GM18520 (cell line): ENCODE measurements at regions not wholly inside any gene's neighbourhood (a gene's known extent, or its start where the extent isn't known, plus 50 kb on each side); places are given as distances from the start of the nearest gene placed in this dataset.

Source experiments
- ATAC-seq: cut with Tn5 transposase; IDR thresholded peaks from one replicate; pipeline ENCODE4 v1.9.1; 2021; ENCODE audit not compliant: unreplicated experiment

DNA sequence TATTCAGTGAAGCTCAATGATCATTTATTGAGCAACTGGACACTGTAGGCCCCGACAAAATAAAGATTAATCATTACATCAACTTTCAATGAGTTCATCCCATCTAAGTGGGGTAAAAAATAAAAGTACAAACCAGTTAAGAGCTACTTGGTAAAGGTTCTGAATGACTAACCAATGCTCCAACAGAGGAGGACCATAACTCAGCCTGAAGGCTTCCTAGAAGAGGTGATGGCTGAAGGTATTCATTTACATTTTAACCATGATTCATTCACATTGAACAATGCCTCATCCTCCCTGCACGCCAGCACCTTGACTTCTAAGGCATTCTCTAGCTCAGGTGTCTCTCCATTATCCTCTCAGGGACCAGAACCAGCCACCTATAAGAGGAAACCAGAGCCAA, 201.4 kb downstream of the ZNF462 start:
- no peak for ATAC-seq

DNA sequence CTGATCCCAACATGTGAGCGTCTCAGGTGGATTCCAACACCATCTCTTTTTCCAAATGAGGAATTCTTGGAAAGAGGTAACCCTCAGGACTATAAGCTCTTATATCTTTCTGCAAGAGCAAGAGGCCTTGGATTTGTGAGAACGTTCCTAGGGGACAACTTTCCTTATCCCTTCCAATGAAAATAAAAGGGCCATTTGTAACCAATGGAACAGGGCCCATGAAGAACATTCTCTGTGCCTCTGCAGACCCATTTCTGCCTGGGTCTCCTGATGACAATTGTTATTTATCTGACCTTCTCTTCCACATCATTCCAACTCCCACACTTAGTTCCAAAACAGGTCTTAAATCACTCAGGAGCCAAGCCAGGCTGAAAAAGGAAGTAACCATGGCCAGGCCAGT, 202.6 kb downstream of the ZNF462 start:
- ATAC-seq = no peak

- ATAC-seq = no peak
Measured at GRCh38 chr9:107067739-107068416, 204.9 kb downstream of the ZNF462 start.

DNA sequence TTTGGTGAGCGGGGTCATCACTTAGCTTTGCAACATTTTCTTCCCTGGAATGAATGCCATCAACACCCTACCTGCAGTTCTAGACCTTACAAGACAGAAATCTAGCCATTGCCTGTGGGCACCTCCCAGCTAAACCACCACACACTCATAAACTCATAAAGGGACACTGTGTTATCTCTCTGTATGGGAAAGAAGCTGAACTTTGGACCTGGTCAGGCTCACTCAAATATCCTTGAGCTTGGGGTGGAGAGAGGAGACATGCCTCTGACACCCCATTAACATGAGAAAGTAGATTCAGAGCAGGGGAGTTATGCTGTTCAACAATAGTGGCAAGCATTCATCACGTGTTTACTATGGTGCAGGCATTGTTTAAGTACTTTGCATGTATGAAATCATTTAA, 205.6 kb downstream of the ZNF462 start:
- ATAC-seq = no peak

- ATAC-seq = no peak
Measured at GRCh38 chr9:107070586-107070985, 207.6 kb downstream of the ZNF462 start.

GRCh38 chr9:107078061-107078460, 205.0 kb upstream of the RAD23B start:
- ATAC-seq = no peak

DNA sequence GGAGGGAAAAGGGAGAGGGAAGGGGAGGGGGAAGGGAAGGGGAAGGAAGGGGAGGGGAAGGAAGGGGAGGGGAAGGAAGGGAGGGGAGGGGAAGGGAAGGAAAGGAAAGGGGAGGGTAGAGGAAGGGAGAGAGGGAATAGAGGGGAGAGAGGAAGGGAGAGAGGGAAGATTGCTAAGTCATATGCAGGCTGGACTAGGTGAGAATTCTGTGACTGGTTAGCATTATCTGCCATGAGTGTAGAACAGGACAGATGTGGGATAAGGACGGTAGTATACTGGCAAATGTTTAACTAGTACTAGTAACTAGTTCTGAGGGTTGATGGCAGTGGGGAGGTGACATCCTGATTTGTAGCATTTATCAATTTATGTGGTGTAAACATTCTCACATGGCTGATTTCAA, 203.5 kb upstream of the RAD23B start:
- ATAC-seq = no peak

GRCh38 chr9:107080130-107080529, 202.9 kb upstream of the RAD23B start:
- ATAC-seq = no peak

GRCh38 chr9:107086460-107086859, 196.6 kb upstream of the RAD23B start:
- ATAC-seq = no peak

- no peak for ATAC-seq
Measured at GRCh38 chr9:107087222-107087621, 195.9 kb upstream of the RAD23B start.

DNA sequence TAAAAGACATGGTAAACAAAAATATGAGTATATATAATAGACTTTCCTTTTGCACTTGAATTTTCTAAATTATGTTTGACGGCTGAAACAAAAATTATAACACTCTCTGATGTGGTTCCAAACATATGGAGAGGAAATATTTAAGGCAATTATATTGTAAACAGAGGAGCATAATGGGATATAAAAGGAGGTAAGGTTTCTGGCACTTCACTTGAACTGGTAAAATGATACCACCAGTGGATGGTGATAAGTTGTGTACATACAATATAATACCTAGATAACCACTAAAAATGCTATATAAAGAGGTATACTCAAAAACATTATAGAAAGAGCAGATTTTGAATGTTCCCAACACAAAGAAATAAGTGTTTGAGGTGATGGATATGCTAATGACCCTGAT, 192.9 kb upstream of the RAD23B start:
- no peak for ATAC-seq

DNA sequence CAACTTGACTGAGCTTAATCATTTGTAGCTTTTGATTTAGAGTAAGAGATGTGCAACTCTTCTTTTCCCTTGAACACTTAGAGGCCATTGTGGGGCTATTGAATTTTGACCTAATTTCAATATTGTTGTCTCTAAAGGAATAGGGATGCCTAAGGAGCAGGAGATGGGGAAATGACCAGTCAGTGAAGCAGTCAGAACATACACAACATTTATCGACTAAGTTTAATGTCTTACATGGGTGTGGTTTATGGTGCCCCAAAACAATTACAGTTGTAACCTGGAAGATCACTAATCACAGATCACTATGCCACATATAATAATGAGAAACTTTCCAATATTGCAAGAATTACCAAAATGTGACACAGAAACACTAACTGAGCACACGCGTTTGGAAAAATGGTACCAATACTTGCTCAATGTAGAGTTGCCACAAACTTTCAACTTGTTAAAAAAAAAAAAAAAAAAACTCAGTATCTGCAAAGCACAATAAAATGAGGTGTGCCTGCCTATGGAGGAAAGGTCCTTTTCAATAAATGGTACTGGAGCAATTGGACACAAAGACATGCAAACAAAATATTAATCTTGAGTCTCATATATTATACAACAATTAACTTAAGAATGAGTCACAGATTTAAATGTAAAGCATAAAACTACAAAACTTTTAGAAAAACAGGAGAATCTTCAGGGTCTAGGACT, 189.6 kb upstream of the RAD23B start:
- ATAC-seq = no peak

GRCh38 chr9:107094370-107094769, 188.7 kb upstream of the RAD23B start:
- ATAC-seq = no peak

- no peak for ATAC-seq
Measured at GRCh38 chr9:107100591-107100990, 182.5 kb upstream of the RAD23B start.

DNA sequence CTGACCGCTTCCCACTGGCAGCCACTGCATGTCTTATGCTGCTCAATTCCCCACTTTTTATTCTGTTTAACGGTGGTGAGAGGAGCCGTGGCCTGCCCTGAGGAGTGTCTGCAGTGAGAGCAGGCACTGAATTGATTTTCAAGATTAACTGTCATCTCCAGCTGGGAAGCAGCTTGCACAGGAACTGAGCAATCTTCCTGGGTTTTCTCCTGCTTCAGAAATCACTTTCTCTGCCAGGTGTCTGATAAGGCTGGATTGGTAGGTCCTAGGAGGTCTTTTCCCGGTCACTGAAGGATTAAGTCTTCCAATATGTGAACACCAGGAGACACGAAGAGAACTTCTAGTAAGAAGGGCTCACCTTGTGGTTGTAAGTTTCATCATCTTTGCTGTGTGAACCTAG, 181.1 kb upstream of the RAD23B start:
- ATAC-seq = no peak

DNA sequence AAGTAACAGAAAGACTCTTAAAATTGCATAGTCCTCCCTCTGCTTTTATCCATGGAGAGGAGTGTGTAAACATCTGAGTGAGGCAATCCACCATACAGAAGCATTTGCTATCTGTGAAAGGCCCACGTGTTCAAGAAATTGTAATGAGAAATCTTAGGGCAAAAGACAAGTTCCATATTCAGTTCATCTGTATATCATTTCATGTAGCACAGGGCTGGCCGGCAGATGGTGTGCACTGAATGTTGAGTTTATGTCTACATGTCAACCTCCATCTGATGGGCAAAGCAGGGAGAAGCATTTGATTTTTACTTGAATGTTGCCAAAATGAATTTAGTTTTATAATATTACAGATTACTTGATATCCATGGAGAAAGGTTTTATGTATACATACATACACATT, 179.5 kb upstream of the RAD23B start:
- ATAC-seq = no peak

DNA sequence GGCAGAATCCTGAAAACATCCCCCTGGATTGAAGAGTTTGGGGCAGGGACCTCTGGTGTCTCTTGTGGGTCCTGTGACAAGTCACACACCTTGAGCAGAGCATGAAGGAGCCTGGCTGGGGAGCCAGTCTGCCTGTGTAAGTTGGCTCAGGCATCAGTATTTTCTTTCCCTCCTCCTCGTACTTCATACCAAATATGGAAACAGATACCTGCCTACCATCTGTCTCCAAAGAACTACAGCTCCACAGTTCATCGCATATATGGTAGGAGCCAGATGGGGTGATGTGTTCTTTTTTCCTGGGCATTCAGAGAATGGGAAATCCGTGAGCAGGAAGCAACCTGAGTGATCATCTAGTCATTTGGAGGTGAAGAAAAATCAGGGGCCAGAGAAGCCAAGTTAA, 177.3 kb upstream of the RAD23B start:
- no peak for ATAC-seq

GRCh38 chr9:107106416-107106815, 176.7 kb upstream of the RAD23B start:
- no peak for ATAC-seq

GRCh38 chr9:107108342-107109130, 174.5 kb upstream of the RAD23B start:
- no peak for ATAC-seq

DNA sequence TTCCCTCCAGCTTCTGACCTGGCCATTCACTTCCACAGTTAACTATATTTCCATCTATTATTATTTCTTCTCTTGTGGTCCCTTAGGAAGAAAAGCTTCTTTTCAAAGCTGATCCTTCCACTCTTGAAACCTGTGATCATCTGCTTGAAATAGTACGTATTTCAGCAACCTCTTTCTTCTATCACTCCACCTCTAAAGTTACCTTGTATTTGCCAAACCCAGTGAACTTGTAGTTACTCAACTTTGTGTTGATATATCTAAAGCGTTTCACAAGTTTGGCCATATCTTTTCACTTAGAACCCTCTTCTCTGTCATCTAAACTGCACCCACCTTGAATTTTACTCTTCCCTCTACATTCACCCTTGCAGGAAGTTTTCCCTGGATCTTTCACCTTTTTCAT, 173.8 kb upstream of the RAD23B start:
- no peak for ATAC-seq

- no peak for ATAC-seq
Measured at GRCh38 chr9:107110153-107110552, 172.9 kb upstream of the RAD23B start.

- ATAC-seq = peak; percentile 79
Measured at GRCh38 chr9:107112707-107113243, 170.3 kb upstream of the RAD23B start.
